ENCODE measurements at regions not wholly inside any gene's neighbourhood (a gene's known extent, or its start where the extent isn't known, plus 50 kb on each side); places are given as distances from the start of the nearest gene placed in this dataset.

DNA sequence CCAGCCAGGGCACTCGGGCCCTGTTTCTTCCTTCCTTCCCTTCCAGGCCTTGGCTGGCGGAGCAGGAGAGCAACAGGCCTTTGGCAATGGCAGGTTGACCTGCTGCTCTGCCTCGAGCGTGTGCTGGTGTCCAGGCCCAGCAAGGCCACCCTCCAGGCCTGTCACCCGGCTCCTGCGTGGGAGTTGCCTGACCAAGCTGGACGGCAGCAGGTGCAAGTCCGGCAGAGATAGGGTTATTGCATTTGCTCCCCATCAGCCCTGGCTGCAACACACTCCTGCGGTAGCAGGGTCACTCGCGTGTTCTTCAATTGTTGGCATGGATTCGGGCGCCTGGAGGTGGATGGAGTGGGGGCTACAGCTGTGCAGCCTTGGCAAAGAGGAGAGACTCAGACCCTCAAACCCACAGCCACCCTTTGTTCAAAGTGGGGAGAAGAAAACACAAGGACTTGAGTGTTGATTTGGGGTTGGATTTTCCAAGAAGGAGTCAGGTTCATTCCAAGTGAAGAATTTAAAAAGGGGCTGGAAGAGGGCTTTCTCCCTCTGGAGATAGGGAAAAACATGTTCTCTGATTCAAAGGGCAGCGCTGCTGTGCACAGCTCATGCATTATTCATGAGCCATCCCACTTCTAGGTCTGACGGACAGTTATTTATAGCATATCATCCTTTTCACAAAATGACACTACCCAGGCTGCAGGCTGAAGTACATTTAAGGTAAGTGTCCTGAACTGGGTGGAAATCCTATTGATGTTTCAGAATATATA lies 64.2 kb upstream of the PITRM1 start:
- peaks cover 44% of the 10 kb centered on the region for H3K4me1 Mint-ChIP-seq (ENCODE audit: unreplicated experiment)
- H3K27ac Mint-ChIP-seq (ENCODE audit: unreplicated experiment) = no peak overlapping the region
- H3K4me3 Mint-ChIP-seq (ENCODE audit: unreplicated experiment) = no peak overlapping the region
- peaks cover 10% of the 10 kb centered on the region for H3K27me3 Mint-ChIP-seq (ENCODE audit: unreplicated experiment)
- H3K9me3 Mint-ChIP-seq (ENCODE audit: unreplicated experiment) = no peaks in the 10 kb centered on the region
- TF ChIP-seq, protein P1, sequence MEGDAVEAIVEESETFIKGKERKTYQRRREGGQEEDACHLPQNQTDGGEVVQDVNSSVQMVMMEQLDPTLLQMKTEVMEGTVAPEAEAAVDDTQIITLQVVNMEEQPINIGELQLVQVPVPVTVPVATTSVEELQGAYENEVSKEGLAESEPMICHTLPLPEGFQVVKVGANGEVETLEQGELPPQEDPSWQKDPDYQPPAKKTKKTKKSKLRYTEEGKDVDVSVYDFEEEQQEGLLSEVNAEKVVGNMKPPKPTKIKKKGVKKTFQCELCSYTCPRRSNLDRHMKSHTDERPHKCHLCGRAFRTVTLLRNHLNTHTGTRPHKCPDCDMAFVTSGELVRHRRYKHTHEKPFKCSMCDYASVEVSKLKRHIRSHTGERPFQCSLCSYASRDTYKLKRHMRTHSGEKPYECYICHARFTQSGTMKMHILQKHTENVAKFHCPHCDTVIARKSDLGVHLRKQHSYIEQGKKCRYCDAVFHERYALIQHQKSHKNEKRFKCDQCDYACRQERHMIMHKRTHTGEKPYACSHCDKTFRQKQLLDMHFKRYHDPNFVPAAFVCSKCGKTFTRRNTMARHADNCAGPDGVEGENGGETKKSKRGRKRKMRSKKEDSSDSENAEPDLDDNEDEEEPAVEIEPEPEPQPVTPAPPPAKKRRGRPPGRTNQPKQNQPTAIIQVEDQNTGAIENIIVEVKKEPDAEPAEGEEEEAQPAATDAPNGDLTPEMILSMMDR (IDR thresholded peaks at IDR 0.05; ENCODE audit: unreplicated experiment) = no peak
- no peaks in the 10 kb centered on the region for H3K36me3 Mint-ChIP-seq (ENCODE audit: low read depth, unreplicated experiment)
- no peak for DNase-seq (ENCODE audit: low spot score)

DNA sequence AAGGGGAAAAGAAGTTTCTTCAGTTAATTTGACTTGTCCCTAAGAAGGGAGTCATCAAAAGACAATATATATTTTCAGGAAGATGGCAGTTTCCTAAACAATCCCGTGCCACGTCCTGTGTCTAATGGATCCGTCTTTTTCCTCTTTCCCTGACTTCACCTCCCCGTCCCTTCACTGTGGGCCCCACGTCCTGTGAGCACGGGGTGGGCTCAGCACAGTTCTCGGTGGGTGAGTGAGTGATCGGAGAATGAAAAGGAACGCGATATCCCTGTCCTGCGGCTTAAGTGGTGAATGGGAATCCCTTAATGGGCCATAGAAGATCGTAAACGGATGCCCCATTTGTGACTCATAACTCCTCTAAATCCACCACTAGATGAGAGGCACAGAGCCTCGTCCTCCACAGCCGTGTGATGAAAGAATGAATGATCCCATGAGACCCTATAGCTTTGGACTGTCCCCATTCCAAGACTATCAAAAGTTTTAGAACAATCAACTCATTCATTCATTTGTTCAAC lies 63.5 kb upstream of the PITRM1 start:
- TF ChIP-seq, protein P1 (IDR thresholded peaks at IDR 0.05; ENCODE audit: unreplicated experiment) = no peak
- Mint-ChIP-seq H3K27me3 (ENCODE audit: unreplicated experiment) (peaks cover 10% of the 10 kb centered on the region), H3K9me3 (ENCODE audit: unreplicated experiment) (no peaks in the 10 kb centered on the region), H3K4me1 (ENCODE audit: unreplicated experiment) (peaks cover 38% of the 10 kb centered on the region), H3K27ac (ENCODE audit: unreplicated experiment) (no peak overlapping the region), H3K36me3 (ENCODE audit: low read depth, unreplicated experiment) (no peaks in the 10 kb centered on the region), H3K4me3 (ENCODE audit: unreplicated experiment) (no peak overlapping the region)
- no peak for DNase-seq (ENCODE audit: low spot score)

DNA sequence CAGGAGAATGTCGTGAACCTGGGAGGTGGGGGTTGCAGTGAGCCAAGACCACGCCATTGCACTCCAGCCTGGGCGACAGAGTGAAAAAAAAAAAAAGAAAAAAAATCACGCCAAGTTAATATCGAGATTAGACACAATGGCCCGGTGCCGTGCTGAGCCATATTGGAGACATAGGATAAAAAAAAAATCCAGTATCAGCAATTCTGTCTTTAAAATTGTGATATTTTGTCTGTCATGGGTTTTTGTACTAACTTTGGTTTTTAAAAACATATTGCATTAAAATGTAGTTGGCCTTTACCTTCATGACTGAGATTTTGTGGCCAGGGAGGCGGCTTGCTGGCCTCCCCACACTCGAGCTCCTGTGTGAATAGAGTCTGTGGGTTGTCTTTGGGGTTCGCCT lies 62.8 kb upstream of the PITRM1 start:
- Mint-ChIP-seq H3K36me3 (ENCODE audit: low read depth, unreplicated experiment) (no peaks in the 10 kb centered on the region), H3K4me1 (ENCODE audit: unreplicated experiment) (peaks cover 37% of the 10 kb centered on the region), H3K4me3 (ENCODE audit: unreplicated experiment) (no peak overlapping the region), H3K27me3 (ENCODE audit: unreplicated experiment) (peaks cover 10% of the 10 kb centered on the region), H3K9me3 (ENCODE audit: unreplicated experiment) (no peaks in the 10 kb centered on the region), H3K27ac (ENCODE audit: unreplicated experiment) (no peak overlapping the region)
- TF ChIP-seq, protein P1 (IDR thresholded peaks at IDR 0.05; ENCODE audit: unreplicated experiment) = no peak
- DNase-seq (ENCODE audit: low spot score) = no peak

DNA sequence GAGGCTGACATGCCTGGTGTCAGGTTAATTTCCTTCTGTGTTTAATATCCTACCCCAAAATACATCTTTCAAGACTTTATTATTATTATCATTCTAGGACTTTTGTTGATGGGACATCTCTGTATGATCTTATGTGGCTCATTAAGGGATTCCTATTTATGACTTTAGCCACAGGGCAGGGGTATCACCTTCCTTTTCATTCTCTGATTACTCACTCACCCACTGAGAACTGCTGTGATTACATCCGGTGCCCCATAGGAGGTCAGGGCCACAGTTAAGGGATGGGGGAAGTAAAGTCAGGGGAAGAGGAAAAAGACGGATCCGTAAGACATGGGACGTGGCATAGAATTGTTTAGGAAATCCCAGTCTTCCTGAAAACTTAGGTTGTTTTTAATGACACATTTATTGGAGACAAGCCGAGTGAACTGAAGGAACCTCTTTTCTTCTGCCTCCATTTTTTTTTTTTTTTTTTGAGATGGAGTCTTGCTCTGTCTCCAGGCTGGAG lies 61.0 kb upstream of the PITRM1 start:
- Mint-ChIP-seq H3K27ac (ENCODE audit: unreplicated experiment) (no peak overlapping the region), H3K27me3 (ENCODE audit: unreplicated experiment) (peaks cover 8% of the 10 kb centered on the region), H3K36me3 (ENCODE audit: low read depth, unreplicated experiment) (no peaks in the 10 kb centered on the region), H3K4me3 (ENCODE audit: unreplicated experiment) (no peak overlapping the region), H3K9me3 (ENCODE audit: unreplicated experiment) (no peaks in the 10 kb centered on the region), H3K4me1 (ENCODE audit: unreplicated experiment) (peaks cover 23% of the 10 kb centered on the region)
- TF ChIP-seq, protein P1 (IDR thresholded peaks at IDR 0.05; ENCODE audit: unreplicated experiment) = no peak
- DNase-seq (ENCODE audit: low spot score) = no peak

Data from endothelial cell (in vitro differentiated cells).